NOMO-1 treated with DMSO at 0.1 percent for 48 hours (cell line): ENCODE measurements at regions not wholly inside any gene's neighbourhood (a gene's known extent, or its start where the extent isn't known, plus 50 kb on each side); places are given as distances from the start of the nearest gene placed in this dataset.
"Not testable (repeated sequence)": the region's sequence is repeated elsewhere in the genome, so short reads cannot be mapped to it uniquely, and the experiment has no call there.

Experiments
- DNase-seq: peaks from one replicate; lab custom pipeline; 2025; ENCODE audit not compliant: unreplicated experiment; lab: John Stamatoyannopoulos, UW

- no peak for DNase-seq
Observed at GRCh38 chr14:45727133-45727532, 474.1 kb upstream of the MIS18BP1 start.

DNA sequence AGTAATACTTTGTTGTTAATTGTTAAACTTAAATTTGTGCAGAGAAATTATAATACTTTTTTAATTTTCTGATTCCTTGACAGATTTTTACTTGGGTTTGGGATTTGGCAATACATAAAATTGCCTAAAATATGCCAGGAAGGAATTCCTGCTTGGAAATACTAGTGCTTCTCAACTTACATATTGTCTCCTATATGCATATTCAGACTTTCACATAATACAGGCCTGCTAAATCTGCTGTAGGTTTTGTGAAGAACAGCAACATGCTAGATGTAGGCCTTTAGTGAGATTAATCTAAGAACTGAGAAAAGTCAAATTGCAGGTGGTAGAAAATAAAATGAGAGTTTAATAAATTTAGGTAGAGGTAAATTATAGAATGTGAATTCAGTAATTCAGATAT, 468.5 kb upstream of the MIS18BP1 start:
- DNase-seq, result no peak

DNA sequence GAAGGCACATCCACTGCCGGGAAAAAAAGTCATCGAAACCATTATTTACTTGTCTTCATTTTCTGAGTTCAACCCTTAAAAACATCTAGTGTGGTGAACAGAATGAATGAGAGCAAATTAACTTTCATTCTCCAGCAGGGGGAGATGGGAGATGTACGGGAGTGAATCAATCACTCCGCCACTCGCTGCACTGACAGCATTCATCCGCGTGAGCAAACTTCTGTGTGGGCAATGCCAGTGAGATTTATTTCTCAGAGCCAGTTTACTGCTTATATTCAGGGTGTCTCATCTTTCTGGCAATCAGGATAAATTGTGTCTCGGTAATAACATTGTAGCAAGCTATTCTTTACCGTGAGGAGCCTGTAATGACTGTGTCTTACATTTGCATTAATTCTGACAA, 463.6 kb upstream of the MIS18BP1 start:
- DNase-seq, result no peak

- no peak for DNase-seq
Observed at GRCh38 chr14:45715946-45716345, 462.9 kb upstream of the MIS18BP1 start.

DNA sequence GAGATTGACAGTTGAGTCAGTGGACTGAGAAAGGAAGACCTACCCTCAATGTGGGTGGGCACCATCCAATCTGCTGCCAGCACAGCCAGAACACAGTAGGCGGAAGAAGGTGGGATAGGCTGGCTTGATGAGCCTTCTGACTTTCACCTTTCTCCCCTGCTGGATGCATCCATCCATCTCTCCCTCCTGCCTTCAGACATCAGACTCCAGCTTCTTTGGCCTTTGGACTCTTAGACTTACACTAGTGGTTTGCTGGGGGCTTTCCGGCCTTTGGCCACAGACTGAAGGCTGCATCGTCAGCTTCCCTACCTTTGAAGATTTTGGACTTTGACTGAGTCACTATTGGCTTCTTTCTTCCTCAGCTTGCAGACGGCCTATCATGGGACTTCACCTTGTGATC, 456.5 kb upstream of the MIS18BP1 start:
- DNase-seq, result no peak

DNA sequence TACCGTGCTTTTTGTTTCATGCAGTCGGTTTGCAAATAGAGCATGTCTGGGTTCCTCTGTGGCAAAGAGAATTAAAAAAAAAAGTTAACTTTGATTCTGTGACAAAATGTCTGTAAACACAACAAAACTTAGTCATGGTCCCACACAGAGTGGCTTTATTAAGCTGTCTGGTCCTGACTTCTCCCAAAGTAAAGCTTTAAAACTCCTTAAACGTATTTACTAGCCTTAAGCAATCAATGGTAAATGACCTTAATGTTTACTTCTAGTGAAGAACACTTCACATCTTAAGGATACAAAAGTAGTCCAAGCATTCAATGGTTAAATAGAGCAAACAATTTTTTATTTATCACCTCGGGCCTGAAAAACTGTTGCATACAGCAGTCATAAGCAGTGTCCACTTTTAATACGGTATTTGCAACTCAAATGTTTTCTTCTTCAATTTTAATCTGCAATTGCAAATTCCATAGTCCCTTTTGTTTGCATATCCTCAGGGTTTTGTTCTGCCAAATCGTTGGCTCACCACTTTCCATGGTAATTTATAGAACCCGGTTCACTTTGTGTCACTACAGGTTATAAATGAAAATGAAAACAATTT, 453.0 kb upstream of the MIS18BP1 start:
- DNase-seq, result no peak

DNA sequence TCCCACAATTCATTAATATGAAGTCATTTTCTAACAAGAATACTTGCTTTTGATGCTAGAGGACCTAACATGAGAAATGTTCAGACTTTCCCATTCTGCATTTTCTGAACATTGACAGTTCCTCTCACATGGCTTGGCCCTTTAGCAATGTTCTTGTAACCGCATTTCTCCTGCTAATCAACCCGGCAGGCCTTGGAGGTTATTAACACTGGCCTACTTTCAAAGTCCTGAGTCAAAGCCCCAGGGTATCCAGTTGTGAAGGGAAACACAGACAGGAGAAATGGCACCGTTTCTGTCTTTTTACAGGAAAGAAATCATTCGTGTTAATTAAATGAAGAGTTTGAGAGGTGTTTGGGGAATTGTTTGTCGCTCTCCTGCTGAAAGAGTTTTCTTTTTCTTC, 446.5 kb upstream of the MIS18BP1 start:
- no peak for DNase-seq

DNA sequence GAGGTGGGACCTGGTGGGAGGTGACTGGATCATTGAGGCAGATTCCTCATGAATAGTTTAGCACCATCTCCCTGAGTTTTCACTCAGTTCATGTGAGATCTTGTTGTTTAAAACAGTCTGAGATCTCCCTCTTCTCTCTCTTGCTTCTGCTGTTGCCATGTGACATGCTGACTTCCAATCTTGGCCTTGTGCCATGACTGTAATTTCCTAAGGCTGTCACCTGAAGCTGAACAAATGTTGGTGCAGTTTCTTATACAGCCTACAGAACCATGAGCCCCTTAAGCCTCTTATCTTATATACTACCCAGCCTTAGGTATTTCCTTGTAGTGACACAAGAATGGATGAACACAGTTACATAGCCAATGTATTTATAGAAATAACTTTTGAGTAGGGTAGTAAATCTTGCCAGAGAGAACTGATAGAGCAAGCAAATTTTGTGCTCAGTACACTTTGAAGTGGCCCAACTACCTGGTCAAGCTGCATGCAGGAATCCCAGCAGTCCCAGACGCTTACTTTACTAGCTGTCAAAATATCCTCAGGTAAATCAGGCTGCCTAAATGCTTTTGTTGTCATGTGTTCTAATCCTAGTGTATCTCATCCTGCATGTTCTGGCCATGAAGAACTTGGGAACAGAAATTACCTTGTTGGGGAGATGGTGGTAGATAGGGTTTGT, 445.6 kb upstream of the MIS18BP1 start:
- no peak for DNase-seq

GRCh38 chr14:45686771-45687170, 433.8 kb upstream of the MIS18BP1 start:
- no peak for DNase-seq

DNA sequence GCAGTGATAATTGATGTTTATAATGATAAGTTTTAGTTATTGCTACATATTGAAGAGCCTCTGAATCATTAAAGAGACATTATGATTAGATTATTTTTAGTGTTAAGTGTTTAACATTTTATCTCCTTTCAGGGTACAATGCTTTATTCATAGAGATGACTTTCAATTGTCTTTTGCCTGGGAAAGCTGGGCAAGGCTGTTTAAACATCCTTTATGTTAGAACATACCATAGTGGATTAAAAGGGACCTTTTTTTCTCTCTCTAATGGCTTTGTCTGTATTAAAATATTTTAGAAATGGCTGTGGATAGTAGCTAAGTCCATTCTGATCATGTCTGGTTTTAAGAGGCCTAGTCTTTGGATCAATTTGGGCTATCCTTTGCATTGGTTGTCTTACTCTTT, 427.5 kb upstream of the MIS18BP1 start:
- no peak for DNase-seq

DNA sequence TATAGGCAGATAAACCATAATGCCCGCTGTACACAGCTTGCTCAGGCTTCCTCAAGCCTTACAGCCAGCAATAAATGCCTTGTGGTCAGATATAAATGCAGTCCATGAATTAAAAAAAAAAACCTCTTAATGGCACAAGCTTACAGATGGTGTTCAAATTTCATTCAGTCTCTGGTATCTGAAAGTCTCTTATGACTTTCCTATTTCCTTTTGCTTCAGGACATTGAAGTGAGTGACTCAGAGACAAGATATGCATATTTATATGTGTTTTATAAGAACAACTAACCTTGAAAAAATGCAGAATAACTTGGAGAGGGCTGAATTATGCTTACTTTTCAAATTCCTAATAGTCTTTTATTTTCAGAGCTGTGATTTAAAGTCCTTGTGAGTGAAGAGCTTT, 426.9 kb upstream of the MIS18BP1 start:
- DNase-seq, result no peak

DNA sequence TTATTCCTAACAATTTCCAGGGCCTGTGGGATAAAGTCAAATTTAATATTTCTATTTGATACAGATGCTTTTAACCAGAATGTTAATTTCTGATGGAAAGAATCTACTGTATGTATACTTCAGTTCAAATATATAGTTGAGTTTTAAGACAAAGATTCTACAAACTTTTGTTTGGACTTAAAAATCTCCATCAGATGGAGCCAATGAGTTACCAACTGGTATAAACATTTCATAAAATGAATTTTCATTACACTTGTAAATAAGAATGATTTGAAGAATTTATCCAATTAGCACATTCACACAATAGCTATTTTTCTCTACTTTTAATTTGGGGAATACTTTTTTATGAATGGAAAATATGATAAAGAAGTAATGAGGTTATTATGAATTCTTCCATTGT, 425.2 kb upstream of the MIS18BP1 start:
- DNase-seq, result no peak

GRCh38 chr14:45673420-45673819, 420.4 kb upstream of the MIS18BP1 start:
- DNase-seq, result no peak

DNA sequence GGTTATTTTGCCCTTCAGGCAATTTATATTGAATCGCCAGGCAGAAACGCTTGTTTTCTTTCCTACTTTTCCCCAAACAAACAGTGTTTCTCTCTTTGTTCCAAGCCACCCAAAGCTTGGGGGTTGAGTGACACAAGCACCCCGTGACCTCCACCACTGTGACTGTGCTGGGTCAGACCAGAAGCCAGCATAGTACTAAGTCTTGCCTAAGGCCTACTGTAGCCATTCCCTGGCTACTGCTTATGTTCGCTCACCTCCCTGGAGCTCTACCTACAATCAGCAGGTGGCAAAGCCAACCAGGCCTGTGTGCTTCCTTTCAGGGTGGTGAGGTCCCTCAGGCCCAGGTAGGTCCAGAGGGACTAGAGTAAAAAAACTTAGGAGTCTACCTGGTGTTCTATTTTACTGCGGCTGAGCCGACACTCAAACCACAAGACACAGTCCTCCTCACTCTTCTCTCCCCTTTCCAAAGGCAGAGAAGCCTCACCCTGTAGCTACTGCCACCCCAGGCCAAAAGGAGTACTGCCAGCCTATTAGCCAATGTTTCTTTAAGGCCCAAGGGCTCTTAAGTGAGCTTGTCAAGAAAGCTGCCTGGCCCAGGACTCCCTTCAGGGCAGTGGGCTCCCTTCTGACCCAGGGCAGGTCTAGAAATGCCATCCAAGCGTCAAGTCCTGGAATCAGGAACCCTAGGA, 411.8 kb upstream of the MIS18BP1 start:
- DNase-seq, result no peak

DNA sequence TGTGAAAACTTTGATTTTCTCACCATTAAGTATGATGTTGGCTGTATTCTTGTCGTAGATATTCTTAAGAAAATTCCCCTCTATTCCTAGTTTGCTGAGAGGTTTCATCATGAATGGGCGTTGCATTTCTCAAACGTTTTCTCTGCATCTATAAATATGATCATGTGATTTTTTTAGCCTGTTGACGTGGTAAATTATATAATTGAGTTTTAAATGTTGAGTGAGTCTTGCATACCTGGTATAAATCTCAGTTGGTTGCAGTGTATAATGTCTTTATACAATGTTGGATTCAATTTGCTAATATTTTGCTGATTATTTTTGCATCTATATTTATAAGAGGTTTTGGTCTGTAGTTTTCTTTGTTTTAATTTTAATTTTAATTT, 405.9 kb upstream of the MIS18BP1 start:
- DNase-seq, result no peak

DNA sequence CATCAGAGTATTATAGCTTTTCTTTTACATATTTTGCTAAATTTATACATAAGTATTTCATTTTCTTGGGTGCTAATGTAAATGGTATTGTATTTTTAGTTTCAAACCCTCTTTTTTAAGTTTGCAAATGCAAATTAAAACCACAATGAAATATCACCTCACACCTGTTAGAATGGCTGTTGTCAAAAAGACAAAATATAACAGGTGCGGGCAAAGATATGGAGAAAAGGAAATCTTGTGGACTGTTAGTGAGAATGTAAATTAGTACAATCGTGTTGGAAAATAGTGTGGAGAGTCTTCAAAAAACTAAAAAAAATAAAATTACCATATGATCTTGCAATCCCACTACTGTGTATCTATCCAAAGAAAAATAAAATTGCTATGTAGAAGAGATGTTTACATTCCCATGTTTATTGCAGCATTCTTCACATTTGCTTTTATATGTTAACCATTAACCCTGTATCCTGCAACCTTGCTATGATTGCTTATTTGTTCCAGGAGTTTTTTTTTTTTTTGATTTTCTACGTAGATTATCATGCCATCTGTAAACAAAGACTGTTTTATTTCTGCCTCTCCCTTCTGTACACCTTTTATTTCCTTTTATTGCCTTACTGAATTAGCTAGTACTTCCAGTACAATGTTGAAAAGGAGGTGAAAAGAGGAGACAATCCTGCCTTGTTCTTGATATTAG, 405.4 kb upstream of the MIS18BP1 start:
- no peak for DNase-seq

DNA sequence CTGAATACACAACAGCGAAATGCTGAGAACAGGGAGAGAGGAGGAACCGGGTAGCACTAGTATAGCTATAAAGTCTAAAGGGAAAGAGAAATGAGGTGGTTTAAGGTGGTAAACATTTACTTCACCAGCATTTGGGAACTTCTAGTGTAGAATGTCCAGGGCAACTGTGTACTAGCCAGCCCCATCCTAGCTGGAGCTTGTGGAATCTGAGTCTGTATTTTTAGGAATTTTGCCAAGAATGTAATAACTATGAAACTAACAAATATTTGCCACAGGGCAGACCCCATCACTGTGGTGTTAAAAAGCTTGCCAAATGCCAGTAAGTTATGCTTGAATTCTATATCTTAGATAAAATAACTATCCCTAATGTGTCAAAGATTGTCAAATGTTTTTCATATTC, 398.9 kb upstream of the MIS18BP1 start:
- no peak for DNase-seq

GRCh38 chr14:45650754-45651153, 397.8 kb upstream of the MIS18BP1 start:
- DNase-seq, result no peak

- DNase-seq, result no peak
Observed at GRCh38 chr14:45649051-45649450, 396.0 kb upstream of the MIS18BP1 start.

GRCh38 chr14:45641541-45641940, 388.5 kb upstream of the MIS18BP1 start:
- no peak for DNase-seq

GRCh38 chr14:45634651-45635441, 381.8 kb upstream of the MIS18BP1 start:
- DNase-seq, result not testable (repeated sequence)
